ENCODE measurements at regions not wholly inside any gene's neighbourhood (a gene's known extent, or its start where the extent isn't known, plus 50 kb on each side); places are given as distances from the start of the nearest gene placed in this dataset.

- TF ChIP-seq GATA3 (IDR thresholded peaks at IDR 0.05; ENCODE audit: low read depth, low read length) (no peak), GATA2 (IDR thresholded peaks at IDR 0.05; ENCODE audit: low read depth, low read length) (no peak)
These were observed 747.0 kb upstream of the CDH6 start for GRCh38 chr5:30446456-30446855.

DNA sequence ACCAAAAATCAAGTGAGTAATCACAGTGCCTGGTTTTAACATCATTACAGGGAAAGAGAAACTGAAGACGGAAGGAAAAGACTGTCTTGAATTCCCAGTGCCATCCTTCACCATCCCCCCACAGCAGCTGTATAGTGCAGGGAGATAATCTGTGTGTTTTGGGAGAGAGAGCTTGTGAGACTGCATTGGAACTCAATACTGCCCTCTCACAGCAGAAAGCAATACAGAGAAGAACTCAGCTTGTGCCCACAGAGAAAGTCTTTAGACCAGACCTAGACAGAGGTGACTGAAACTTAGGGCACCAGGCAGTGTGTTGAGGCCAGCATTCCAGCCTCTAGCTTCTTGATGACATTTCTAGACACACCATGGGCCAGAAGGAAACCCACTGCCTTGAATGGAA, 754.7 kb upstream of the CDH6 start:
- TF ChIP-seq GATA3 (IDR thresholded peaks at IDR 0.05; ENCODE audit: low read depth, low read length): no peak
- no peak for TF ChIP-seq GATA2 (IDR thresholded peaks at IDR 0.05; ENCODE audit: low read depth, low read length)

GRCh38 chr5:30436691-30437090, 756.8 kb upstream of the CDH6 start:
- TF ChIP-seq GATA2 (IDR thresholded peaks at IDR 0.05; ENCODE audit: low read depth, low read length) (no peak), GATA3 (IDR thresholded peaks at IDR 0.05; ENCODE audit: low read depth, low read length) (no peak)

GRCh38 chr5:30414078-30414477, 779.4 kb upstream of the CDH6 start:
- TF ChIP-seq GATA2 (IDR thresholded peaks at IDR 0.05; ENCODE audit: low read depth, low read length) (no peak), GATA3 (IDR thresholded peaks at IDR 0.05; ENCODE audit: low read depth, low read length) (no peak)

GRCh38 chr5:30413540-30413939, 779.9 kb upstream of the CDH6 start:
- TF ChIP-seq GATA3 (IDR thresholded peaks at IDR 0.05; ENCODE audit: low read depth, low read length) (no peak), GATA2 (IDR thresholded peaks at IDR 0.05; ENCODE audit: low read depth, low read length) (no peak)

GRCh38 chr5:30405821-30406220, 787.7 kb upstream of the CDH6 start:
- no peak for TF ChIP-seq GATA3 (IDR thresholded peaks at IDR 0.05; ENCODE audit: low read depth, low read length)
- TF ChIP-seq GATA2 (IDR thresholded peaks at IDR 0.05; ENCODE audit: low read depth, low read length): no peak

DNA sequence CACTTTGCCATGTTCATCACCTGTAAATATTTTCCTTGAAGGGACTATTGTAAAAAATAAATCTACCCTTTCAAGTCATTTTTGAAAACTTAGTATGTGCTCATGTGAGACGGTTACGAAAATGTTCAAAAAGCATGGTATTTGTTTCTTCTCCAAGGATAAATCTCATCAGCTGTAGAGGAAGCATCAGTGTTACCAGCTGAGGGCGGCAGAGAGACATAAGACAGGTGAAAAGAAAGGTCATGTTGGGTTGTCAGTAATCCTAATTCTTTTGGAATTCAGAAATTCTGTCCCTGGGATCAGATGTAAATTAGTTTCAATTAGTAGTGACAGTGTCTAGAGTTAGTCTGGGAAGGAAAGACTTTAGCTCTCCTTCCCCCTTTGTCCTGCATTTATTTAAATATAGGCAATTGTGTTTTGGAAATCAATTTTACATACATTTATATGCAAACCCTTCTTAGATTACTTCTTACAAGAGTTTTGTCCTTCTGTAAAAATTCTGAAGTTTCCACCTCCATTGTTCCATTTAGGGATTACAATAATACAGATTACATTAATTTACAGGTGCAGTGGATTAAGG, 791.9 kb upstream of the CDH6 start:
- no peak for TF ChIP-seq GATA3 (IDR thresholded peaks at IDR 0.05; ENCODE audit: low read depth, low read length)
- TF ChIP-seq GATA2 (IDR thresholded peaks at IDR 0.05; ENCODE audit: low read depth, low read length): no peak

DNA sequence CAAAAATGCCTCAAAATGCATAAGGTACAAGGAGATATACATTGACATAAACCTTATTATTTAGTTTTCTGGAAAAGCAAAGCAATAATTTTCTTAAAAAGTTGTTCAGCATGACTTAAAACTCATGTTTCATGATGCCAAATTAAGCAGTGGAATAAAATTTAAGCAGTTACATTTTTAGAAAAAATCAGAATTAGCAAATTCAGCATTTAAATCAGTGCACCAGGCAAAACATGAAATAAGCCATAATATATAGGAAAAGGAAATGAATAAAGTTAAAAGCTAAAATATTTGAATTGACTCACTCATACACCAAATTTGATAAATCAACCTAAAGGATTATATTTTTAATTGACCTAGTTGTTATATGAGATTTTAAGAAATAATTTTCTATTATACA, 795.1 kb upstream of the CDH6 start:
- TF ChIP-seq GATA3 (IDR thresholded peaks at IDR 0.05; ENCODE audit: low read depth, low read length) (no peak), GATA2 (IDR thresholded peaks at IDR 0.05; ENCODE audit: low read depth, low read length) (no peak)

- no peak for TF ChIP-seq GATA3 (IDR thresholded peaks at IDR 0.05; ENCODE audit: low read depth, low read length)
- no peak for TF ChIP-seq GATA2 (IDR thresholded peaks at IDR 0.05; ENCODE audit: low read depth, low read length)
These were observed 800.6 kb upstream of the CDH6 start for GRCh38 chr5:30392897-30393296.

DNA sequence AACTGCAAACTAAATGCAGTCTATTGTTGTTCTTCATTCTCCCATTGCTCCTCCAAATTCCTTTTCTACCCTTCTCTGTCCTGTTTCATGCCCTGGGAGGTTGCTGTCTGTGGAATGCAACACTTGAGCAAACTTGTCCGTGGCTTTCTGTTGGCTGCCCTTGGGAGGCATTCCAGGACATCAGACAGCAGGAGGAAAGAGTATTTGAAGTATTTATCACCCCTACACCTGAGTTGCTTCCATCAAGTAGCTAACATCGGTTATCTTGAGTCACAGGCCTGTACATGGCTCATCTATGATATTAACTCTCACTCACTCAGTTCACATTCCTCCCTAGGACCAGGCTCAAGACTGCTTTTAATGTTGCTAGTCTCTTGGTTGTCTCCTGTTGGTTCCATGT, 803.4 kb upstream of the CDH6 start:
- TF ChIP-seq GATA3 (IDR thresholded peaks at IDR 0.05; ENCODE audit: low read depth, low read length) (no peak), GATA2 (IDR thresholded peaks at IDR 0.05; ENCODE audit: low read depth, low read length) (no peak)

DNA sequence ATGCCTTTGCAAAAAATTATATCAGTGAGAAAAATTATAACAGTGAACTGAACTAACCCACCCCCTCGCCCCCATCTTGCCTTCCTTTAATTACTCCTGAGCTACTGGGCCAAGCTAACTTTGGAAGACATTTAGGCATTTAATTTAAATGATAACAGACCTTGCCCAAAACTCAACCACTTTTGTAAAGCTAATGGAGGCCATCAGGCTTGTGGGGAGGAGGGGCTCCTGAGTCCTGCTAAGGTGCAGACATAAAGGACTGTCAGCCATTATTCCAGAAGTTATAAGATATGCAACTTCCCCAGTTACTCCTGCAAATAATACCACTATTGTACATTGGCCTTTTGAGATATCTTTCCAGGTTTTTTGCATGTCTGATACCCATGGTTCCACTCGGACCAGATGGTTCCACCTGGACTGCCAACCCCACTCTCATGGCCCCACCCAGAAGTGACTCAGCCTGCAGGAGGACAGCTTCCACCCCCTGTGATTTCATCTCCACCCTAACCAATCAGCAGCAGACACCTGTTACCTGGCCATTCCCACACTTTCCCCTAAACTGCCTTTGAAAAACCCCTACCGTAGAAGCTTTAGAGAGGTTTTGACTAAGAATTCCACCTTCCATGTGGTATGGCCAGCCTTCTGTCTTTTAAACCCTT, 805.4 kb upstream of the CDH6 start:
- no peak for TF ChIP-seq GATA3 (IDR thresholded peaks at IDR 0.05; ENCODE audit: low read depth, low read length)
- TF ChIP-seq GATA2 (IDR thresholded peaks at IDR 0.05; ENCODE audit: low read depth, low read length): no peak

DNA sequence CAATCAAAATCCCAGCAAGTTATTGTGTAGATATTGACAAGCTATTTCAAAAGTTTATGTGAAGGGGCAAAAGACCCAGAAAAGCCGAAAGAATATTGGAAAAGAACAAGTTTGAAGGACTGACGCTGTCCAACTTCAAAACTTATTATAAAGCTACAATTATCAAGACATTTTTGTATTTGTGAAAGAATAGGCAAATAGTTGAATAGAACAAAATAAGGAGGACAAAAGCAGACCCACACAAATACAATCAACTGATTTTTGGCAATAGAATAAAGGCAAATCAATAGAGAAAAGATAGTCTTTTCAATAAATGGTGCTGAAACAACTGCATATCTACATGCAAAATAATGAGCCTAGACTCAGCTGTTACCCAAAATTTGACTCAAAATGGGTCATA, 807.7 kb upstream of the CDH6 start:
- TF ChIP-seq GATA2 (IDR thresholded peaks at IDR 0.05; ENCODE audit: low read depth, low read length): no peak
- TF ChIP-seq GATA3 (IDR thresholded peaks at IDR 0.05; ENCODE audit: low read depth, low read length): no peak

GRCh38 chr5:30384171-30384570, 809.3 kb upstream of the CDH6 start:
- TF ChIP-seq GATA3 (IDR thresholded peaks at IDR 0.05; ENCODE audit: low read depth, low read length) (no peak), GATA2 (IDR thresholded peaks at IDR 0.05; ENCODE audit: low read depth, low read length) (no peak)

DNA sequence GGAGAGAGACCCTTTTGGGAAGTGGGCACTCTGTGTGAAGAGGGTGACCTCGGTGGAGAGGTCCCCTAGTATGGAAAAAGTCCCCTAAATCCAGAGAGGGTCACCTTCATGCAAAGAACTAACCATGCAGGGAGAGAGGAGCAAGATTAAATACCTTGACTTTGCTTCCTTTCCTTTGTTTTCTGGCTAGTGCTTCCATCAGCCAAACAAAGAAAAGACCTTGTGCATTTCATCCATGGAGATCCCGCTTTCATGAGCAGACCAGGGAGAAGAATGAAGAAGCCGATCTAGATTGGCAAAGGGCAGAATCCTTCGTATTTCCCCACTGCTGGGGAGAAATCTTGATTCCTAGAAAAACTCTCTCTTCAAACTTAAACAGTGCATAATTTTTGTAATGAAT, 813.3 kb upstream of the CDH6 start:
- TF ChIP-seq GATA2 (IDR thresholded peaks at IDR 0.05; ENCODE audit: low read depth, low read length) (no peak), GATA3 (IDR thresholded peaks at IDR 0.05; ENCODE audit: low read depth, low read length) (no peak)

- TF ChIP-seq GATA3 (IDR thresholded peaks at IDR 0.05; ENCODE audit: low read depth, low read length) (no peak), GATA2 (IDR thresholded peaks at IDR 0.05; ENCODE audit: low read depth, low read length) (no peak)
These were observed 816.6 kb upstream of the CDH6 start for GRCh38 chr5:30376848-30377247.
